Suprapubic skin (tissue), 4 donors: ENCODE measurements at regions not wholly inside any gene's neighbourhood (a gene's known extent, or its start where the extent isn't known, plus 50 kb on each side); places are given as distances from the start of the nearest gene placed in this dataset.

Source experiments
- DNase-seq, 2 donors: peaks; one replicate each; pipeline ENCODE4 v3.0.0-alpha.2; 2019; ENCODE audit warnings: low spot score in 2 of 2
- H3K27ac ChIP-seq: fragments of 200-600 bp; sonication (generic); one replicate; pipeline ENCODE4 v1.5.1; 2019
- H3K27me3 ChIP-seq: fragments of 200-600 bp; sonication (generic); one replicate; pipeline ENCODE4 v1.5.1; 2019
- H3K36me3 ChIP-seq: fragments of 200-600 bp; sonication (generic); one replicate; pipeline ENCODE4 v1.5.1; 2019
- H3K4me1 ChIP-seq: fragments of 200-600 bp; sonication (generic); one replicate; pipeline ENCODE4 v1.5.1; 2019
- H3K4me3 ChIP-seq: fragments of 200-600 bp; sonication (generic); one replicate; pipeline ENCODE4 v1.5.1; 2019; ENCODE audit warnings: mild to moderate bottlenecking
- H3K9me3 ChIP-seq: fragments of 200-600 bp; sonication (generic); one replicate; pipeline ENCODE4 v1.5.1; 2019
- CTCF ChIP-seq, 2 donors: fragments of 200-600 bp in 1 of 2; fragments of 450-650 bp in 1 of 2; sonication (generic) in 1 of 2; IDR thresholded peaks; one replicate each; pipeline ENCODE4 v1.5.1; 2016 to 2019; ENCODE audit warnings: antibody characterized with exemption in 2 of 2, mild to moderate bottlenecking in 1 of 2, moderate library complexity in 1 of 2
- EP300 ChIP-seq: sonication (generic); formaldehyde crosslinking; IDR thresholded peaks from one replicate; pipeline ENCODE4 v1.6.1; 2017; ENCODE audit warnings: antibody characterized with exemption
- POLR2A ChIP-seq, 2 donors: fragments of 450-650 bp; IDR thresholded peaks; one replicate each; pipeline ENCODE4 v1.6.1; 2017; ENCODE audit warnings: antibody characterized with exemption in 2 of 2, mild to moderate bottlenecking in 2 of 2, moderate library complexity in 2 of 2
- POLR2AphosphoS5 ChIP-seq, 3 donors: sonication (generic); formaldehyde crosslinking; IDR thresholded peaks; one replicate each; pipeline ENCODE4 v1.6.1; 2017; ENCODE audit warnings: antibody characterized with exemption in 3 of 3
- WGBS: methylation state at CpG from one replicate; pipeline ENCODE4 v1.1.5; 2018; 5-methylcytosine and 5-hydroxymethylcytosine counted together

GRCh38 chr10:58014436-58014835 lies 253.3 kb downstream of the IPMK start:
- Histone ChIP-seq H3K27ac (no peak overlapping the region), H3K9me3 (no peaks in the 10 kb centered on the region), H3K4me1 (no peaks in the 10 kb centered on the region), H3K27me3 (no peaks in the 10 kb centered on the region), H3K4me3 (no peak overlapping the region), H3K36me3 (no peaks in the 10 kb centered on the region)
- 86% methylated on average over 1 of the region's 1 CpG for WGBS
- DNase-seq = no peak
- TF ChIP-seq CTCF (IDR thresholded peaks at IDR 0.05) = no peak
- TF ChIP-seq POLR2A (IDR thresholded peaks at IDR 0.05) = no peak
- no peak for TF ChIP-seq POLR2AphosphoS5 (IDR thresholded peaks at IDR 0.05)
- TF ChIP-seq EP300 = no peak

- TF ChIP-seq POLR2AphosphoS5 (IDR thresholded peaks at IDR 0.05) (no peak), CTCF (IDR thresholded peaks at IDR 0.05) (no peak), POLR2A (IDR thresholded peaks at IDR 0.05) (no peak)
- no peaks in the 10 kb centered on the region for H3K27me3 ChIP-seq
- H3K4me3 ChIP-seq = no peak overlapping the region
- no peak overlapping the region for H3K27ac ChIP-seq
- H3K4me1 ChIP-seq = no peaks in the 10 kb centered on the region
- DNase-seq = no peak
- WGBS = 93% methylated on average over 4 of the region's 4 CpGs
- H3K9me3 ChIP-seq = no peaks in the 10 kb centered on the region
- no peaks in the 10 kb centered on the region for H3K36me3 ChIP-seq
Measured at GRCh38 chr10:58013406-58013805, 254.3 kb downstream of the IPMK start.

- Histone ChIP-seq H3K27ac (no peak overlapping the region), H3K27me3 (no peaks in the 10 kb centered on the region), H3K36me3 (no peaks in the 10 kb centered on the region), H3K4me3 (no peak overlapping the region), H3K9me3 (no peaks in the 10 kb centered on the region), H3K4me1 (no peaks in the 10 kb centered on the region)
- no peak for DNase-seq
- WGBS = 70% methylated on average over 5 of the region's 5 CpGs
- TF ChIP-seq POLR2AphosphoS5 (IDR thresholded peaks at IDR 0.05) = no peak
- no peak for TF ChIP-seq CTCF (IDR thresholded peaks at IDR 0.05)
- TF ChIP-seq POLR2A (IDR thresholded peaks at IDR 0.05) = no peak
- no peak for TF ChIP-seq EP300
Measured at GRCh38 chr10:58010073-58010702, 257.5 kb downstream of the IPMK start.

- H3K36me3 ChIP-seq = no peaks in the 10 kb centered on the region
- H3K9me3 ChIP-seq = no peaks in the 10 kb centered on the region
- 43% methylated on average over 2 of the region's 2 CpGs for WGBS
- no peaks in the 10 kb centered on the region for H3K4me1 ChIP-seq
- no peak overlapping the region for H3K27ac ChIP-seq
- no peak for DNase-seq
- no peak for TF ChIP-seq POLR2A (IDR thresholded peaks at IDR 0.05)
- TF ChIP-seq EP300 = no peak
- TF ChIP-seq CTCF (IDR thresholded peaks at IDR 0.05) = no peak
- TF ChIP-seq POLR2AphosphoS5 (IDR thresholded peaks at IDR 0.05) = no peak
- H3K27me3 ChIP-seq = no peaks in the 10 kb centered on the region
- no peak overlapping the region for H3K4me3 ChIP-seq
Measured at GRCh38 chr10:58003945-58004344, 263.7 kb downstream of the IPMK start.

GRCh38 chr10:58001159-58001558 lies 266.5 kb downstream of the IPMK start:
- no peak overlapping the region for H3K4me3 ChIP-seq
- no peaks in the 10 kb centered on the region for H3K36me3 ChIP-seq
- H3K4me1 ChIP-seq = no peaks in the 10 kb centered on the region
- H3K27ac ChIP-seq = no peak overlapping the region
- H3K27me3 ChIP-seq = no peaks in the 10 kb centered on the region
- no peaks in the 10 kb centered on the region for H3K9me3 ChIP-seq
- DNase-seq = no peak
- WGBS = 88% methylated on average over 3 of the region's 3 CpGs
- TF ChIP-seq POLR2AphosphoS5 (IDR thresholded peaks at IDR 0.05) (no peak), EP300 (no peak), CTCF (IDR thresholded peaks at IDR 0.05) (no peak), POLR2A (IDR thresholded peaks at IDR 0.05) (no peak)
